NCI-H1436 (cell line): ENCODE measurements at regions not wholly inside any gene's neighbourhood (a gene's known extent, or its start where the extent isn't known, plus 50 kb on each side); places are given as distances from the start of the nearest gene placed in this dataset.

Experiments used
- DNase-seq: peaks from one replicate; lab custom pipeline; 2025; lab: John Stamatoyannopoulos, UW

DNA sequence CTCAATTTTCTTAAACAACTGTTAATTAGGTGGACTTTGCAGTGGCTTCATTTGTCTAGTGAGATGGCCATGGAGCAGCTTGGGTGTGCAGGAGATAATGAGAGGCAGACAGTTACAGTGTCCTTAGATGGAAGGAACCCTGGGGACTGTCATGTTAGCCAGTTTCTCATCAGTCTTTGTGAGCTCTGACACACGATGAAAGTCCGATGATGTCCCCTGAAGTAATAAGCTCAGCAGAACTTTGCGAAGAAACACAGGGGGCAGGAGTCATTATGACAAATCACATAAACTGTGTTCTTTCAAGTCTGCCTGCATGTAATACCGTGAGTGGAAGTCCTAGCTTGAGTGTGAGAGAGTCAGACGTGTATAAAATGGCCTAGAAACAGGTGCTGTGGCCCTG lies 201.8 kb downstream of the DRD1 start:
- DNase-seq, result no peak

DNA sequence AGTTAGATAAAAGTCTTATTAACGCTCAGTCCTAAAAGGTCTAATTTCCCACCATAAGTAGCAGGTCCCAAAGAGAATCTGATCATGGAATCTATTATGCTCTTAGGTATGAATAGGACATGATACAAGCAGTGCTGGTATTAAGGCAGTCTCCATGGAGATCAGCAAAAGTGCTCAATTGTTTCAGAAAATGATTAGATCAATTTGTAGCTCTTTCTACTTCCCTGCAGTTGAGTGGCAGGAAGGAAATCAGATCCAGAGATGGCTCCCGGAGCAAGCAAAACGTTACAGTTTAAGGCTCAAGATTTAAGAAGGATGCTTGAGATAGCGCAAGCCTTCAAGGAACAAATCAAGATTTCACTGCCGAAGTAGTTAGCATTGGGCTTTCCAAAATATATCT lies 205.7 kb downstream of the DRD1 start:
- no peak for DNase-seq

DNA sequence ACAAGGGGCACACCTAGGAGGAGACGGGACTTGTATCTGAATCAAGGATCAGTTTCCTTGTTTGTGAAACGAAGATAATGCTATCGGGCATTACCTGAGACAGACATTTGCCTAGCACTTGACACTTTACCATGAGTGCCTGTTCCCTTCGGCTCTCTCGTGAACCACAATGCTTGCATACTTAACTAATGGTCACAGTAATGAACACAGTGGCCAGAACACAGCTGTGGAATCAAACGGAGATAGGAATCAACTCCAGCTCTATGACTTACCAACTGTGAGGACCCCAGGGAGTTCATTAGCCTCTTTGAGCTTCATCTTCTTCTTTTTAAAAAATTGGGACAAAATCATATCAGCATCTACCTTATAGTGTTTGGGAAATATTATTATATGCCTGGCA lies 207.8 kb downstream of the DRD1 start:
- DNase-seq, result no peak

DNA sequence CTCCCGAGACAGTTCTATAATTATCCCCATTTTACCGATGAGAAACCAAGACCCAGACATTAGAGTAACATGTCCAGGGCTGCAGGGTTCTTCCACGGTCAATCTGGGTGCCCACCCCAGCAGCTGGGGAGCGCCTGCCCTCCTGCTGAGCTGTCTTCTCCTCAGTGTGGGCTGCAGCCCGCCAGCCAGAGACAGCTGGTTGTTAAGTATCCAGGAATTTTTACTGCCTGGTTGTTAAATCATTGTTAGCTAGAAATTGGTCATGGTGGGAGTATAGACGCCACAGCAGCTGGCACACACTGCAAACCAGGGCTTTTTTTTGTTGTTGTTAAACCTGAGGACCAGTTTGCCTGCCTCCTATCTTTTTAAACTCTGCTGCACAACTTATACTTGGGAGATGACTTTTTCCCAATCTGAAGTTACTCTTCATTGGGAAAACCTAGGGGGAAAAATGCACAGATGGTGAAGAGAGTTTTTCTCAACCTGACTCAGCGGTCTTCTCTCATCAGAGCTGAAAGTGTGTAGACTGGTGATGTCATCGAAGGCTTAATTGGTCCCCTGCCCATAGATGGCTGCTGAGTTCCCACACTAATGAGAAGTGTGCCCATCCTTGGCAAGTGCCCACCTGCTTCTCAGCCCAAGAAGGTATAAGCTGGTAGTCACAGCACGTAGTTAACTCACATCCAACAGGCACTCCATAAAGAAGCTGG lies 208.6 kb downstream of the DRD1 start:
- no peak for DNase-seq

DNA sequence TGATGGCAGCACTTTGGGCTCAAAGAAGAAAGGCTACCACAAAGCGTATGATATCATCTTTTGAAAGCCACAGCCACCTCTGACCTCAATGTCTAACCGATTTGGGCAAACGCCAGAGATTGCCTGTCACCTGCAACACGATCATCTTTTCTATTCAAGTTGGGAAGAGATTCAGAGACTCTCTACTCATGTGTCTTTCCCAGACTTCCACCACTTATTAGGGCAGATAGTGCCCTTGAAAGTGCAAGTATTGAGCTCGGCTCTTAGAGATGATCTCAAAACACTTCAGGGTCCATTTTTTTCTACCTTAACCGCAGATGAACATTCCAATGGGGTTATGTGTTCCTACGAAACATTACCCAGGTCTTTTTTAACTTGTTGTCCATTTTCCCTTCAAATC lies 213.7 kb downstream of the DRD1 start:
- DNase-seq, result no peak

DNA sequence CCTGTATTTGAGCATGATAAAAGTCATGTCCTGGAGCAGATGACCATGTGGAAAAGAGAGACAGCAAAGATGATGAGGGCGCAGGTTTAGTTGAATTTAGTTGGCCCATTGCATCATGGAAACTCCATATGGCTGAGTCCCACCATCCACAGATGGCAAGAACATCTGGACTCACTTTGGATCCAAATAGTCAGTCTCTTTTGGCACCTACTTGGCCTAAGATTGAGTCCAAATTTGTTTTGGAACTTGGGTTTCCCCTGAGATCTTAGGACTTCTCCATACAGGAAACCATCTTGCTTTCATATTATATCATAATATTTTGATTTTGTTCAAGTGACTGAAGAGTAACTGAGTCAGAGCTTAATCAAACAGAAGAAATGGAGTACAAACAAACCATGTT lies 217.5 kb downstream of the DRD1 start:
- no peak for DNase-seq

DNA sequence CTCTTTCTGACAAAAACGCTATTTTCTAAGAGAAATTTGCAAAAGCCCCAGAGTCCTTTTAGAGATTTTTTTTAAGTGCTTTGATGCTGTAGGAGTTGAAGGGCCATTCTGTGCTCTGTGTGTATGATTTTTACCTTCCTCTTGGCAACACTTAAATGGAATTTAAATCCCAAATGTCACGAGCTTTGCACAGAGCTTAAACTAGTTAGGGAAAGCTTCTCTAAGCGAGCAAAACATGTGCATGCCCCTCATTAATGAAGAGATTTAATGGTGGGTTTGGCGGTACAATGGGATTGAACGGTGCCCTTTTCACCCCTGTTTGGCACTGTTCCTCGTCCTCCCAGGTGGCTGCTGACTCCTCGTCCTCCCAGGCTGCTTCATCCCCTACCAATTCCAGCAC lies 220.7 kb downstream of the DRD1 start:
- DNase-seq, result no peak

DNA sequence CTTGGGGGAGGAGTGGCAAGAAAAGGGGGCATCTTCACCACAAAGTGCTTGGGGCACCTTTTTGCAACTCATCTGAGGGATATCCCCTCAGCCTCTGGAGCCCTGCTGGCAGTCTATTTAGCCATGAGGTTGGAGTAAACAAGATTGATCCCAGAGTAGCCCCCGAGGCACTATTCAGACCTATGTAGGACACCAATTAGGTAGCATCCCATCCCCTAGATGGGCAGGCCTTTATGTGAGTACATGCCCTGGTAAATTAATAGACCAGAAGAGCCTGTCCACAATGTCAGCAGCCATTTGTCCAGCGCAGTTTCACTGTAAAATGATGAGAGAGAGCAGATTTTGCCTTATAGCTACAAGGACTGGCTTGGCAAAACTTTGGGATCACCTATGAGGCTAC lies 221.4 kb downstream of the DRD1 start:
- DNase-seq, result no peak

DNA sequence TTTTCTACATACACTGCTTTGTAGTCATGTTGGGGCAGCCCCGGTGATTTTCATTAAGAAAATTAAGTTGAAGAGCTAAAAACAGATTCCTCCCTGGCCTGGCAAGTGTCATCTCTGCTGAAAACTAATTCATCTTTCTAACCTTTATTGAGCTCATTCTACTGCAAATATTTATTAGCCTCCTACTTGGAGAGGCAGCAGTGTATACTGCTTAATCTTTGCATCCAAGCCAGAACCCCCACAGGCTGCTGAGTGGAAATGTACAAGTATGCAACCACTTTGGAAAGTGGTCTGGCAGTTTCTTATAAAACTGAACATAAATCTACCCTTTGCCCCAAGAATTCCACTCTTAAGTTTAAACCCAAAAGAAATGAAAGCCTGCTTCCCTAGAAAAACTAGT lies 223.4 kb downstream of the DRD1 start:
- DNase-seq, result no peak

DNA sequence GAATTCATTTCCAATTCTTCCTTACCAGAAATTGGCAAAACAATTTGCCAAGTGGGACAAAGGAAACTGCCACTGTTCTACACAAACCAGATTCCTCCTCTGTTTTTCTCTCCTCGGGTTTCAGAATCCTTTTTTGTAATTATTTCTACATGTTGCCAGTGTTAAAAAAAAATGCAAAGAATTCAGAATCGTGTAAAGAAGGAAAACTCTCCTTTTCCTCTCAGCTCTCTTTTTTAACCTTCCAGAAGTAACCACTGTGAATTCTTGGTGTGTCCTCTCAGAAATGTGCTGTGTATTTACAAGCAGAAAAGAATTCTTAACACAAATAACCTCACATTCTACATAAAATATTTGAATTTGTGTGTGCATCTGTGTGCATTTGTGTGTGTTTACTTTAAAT lies 224.6 kb downstream of the DRD1 start:
- no peak for DNase-seq

DNA sequence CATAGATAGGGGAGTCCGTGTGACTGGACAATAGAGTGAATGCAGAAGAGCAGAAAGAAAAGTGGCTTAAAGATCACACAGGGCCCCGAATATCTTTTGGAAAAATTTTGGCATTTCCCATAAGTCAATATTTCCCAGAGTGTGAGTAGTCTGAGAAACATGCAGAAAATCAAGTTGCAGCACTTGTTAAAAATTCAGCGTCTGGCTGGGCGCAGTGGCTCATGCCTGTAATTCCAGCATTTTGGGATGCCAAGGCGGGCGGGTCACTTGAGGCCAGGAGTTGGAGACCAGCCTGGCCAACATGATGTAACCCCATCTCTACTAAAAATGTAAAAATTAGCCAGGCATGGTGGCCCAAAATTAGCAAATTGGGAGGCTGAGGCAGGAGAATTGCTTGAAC lies 227.0 kb downstream of the DRD1 start:
- DNase-seq, result no peak

DNA sequence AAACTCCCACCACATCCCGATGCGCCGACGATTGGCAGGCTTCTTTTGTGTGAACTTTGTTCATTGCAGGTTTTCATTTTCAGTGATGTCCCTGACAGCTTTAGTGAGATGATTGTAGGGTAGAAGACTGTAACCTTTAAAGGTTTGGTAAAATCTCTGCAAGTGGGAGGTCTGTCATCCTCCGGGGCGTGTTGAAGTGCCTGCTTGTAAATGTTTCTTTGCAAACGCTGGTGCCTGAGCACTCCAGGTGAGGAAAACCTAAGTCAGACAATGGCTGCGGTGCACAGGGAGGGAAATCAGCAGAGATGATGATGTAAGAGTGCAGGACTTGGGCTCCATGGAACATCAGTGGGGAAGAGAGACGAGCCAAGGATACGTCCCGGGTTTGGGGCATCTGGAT lies 228.1 kb downstream of the DRD1 start:
- no peak for DNase-seq

DNA sequence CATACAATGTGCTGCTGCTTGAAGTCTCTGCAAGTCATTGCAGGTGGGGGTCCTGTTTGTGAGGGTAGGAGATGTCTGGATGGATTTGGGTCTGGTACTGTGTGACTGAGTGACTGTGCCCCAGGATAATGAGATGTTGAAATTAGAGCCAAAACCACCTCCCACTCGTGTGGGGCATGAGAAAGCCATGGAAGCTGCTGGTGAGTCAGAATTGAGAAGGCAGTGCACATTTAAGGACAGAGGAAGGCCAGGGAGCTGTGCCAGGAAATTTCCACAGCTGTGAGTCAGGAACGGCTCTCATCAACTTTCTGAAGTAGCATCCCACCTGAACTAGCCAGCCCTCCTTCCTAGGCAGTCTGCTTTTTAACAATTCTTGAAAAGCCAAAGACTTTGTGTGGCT lies 229.8 kb downstream of the DRD1 start:
- DNase-seq, result no peak

DNA sequence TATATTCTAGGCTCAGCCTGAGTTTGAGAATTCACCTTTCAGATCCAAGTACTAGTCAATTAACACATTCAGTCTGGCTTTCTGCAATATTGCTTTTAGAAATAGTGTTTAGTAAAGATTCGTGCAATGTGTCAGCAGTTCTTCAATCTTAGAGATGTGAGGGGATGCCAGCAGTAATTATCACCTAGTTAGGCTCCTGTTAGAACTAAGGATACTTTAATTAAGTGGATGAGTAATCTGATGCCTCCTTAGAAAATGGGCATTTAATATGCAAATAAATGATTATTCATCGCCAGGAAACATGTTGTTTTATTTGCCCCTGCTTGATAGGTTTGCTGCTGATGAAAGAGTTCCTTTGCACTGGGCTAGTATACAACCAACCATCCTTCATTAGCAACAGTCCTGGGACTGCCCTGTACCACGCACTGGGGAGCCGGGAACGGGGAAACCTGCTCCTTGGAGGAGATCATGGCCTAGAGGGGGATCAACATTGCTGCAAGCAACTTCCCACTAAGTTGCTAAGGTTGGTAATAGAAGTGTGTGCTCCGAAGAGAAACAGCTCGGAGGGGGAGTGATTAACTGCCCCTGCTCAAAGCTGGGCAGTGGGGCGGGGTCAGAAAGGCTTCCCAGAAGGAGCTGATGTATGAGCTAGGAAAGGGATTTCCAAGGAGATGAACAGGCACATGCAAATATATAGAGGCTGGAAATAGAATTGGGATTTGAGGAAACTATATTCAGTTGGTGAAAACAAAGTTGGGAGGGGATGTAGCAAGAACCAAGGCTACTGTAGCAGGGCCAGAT lies 231.8 kb downstream of the DRD1 start:
- DNase-seq, result no peak

DNA sequence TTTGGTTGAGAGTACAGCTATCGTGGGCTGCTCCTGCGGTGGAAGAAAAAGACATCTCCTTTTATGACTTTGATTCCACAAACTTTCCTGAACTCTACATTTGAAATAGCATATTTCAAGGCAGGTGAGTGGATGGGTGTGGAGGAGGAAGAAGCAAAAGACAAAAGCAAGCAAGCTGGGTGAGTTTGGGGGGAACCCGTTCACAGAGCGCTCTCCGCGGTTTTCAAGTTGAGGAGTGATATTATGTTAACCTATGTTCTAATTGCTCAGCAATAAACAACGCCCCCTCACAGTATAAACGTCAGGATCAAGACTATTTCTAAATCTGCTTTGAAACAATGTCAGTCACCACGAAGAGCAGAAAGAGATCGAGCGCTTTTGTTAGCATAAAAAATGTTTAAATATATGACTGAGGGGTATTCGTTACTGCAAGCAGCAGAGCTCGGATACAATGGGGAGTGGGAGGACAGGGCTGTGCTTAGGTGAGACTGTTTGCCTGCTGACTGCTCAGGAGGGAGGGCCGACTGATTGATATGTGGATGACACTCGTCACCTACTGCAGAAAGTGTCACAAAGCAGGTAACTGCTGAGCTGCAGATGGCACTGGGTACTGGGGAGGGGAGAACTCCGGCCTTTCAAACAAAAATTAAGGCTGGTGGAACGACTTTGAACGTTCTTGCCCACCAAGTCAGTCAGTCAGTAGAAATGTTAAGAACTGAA lies 236.5 kb downstream of the DRD1 start:
- no peak for DNase-seq

DNA sequence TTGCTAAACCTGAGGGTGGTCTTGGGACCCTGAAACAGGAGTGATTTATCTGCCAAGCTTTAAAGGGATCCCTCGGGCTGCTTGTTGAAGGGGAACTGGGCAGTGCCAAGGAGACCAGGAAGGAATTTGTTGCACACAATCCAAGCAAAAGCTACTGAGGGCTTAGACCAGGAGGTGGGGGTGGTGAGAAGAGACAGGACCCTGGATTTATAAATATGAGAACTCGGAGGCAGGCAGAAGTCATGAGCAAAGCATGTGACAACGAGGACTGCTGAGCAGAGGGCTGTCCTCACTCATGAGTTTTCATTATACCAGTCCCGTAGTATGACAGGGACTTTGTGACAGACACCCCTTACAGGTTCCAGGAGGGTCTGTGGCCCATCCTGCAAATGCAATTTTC lies 237.3 kb downstream of the DRD1 start:
- DNase-seq, result no peak

DNA sequence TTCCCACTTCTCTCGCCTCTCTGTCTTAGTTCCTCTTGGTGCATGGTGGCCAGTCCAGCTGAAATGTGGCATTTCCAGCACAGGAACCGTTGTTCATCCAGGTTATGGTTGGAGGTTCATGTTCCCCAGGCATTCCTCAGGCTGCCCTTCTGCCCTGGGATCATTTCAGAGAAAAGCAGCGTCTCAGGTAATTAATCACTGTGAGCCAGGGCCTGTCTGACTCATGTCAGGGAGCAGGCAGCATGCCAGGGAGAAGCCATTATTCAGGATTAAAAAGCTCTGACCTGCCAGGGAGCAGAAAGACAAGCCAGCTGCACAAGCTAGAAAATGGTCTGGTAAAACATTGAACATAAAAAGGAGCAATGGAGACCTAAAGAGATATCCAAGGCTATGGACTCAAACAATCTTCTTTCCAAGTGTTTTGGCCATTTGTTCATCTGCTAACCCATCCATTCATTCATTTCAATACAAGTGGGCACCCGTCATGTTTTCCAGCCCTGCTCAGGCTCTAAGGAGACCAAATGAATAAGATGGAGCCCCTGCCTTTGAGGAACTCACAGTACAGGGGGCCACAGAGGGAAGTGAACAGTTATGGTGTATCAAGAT lies 241.4 kb downstream of the DRD1 start:
- no peak for DNase-seq

DNA sequence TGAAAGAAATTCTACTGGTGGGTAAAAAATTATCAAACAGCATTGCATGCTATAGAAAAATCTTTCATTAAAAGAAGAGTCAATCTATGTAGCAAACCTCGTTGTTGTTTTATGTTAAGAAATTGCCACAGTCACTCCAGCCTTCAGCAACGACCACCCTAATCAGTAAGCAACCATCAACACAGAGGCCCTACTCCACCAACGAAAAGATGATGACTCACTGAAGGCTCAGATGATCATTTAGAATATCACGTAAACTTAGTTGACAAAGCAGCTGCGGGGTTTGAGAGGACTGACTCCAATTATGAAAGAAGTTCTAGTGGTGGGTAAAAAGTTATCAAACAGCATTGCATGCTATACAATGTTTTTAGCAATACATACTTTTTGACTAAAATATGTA lies 242.6 kb downstream of the DRD1 start:
- no peak for DNase-seq

DNA sequence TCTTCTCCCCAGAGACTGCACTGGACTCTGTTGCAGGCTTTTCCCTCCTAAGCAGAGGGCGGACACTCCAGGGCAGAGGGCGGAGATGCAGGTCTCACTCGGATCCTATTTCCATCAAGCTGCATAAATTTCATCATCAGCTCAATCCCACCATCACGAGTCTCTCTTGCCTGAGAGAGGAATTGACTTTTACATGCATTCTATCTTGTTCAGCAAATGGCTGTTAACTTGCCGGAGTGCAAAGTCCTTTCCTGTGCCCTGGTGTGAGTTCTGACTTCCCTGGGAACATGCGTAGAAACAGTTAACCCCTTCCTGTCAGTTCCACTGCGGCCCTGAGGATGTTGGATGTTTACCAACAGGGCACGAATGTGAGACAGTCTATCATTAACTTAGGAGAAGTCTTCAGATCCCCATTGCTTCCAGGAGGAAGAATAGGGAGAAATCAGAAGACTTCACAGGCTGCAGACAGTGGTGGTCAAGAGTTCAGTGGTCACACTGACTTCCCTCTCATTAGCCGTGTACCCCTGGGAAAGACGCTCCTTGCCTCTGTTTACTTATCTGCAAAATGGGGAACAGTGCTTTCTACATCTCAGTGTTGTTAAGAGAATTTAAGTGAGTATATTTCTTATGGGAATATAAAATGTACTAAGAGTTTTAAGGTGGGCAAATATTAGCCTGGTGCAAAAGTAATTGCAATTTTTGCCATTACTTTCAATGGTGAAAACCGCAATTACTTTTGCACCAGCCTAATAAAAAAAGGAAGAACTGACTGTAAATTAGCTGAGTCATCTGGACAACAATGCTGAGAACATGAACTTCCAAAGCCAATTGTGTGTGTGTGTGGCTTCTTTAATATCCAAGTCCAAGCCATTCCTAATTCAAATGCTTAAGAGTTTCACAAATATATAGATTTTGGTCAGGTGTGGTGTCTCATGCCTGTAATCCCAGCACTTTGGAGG lies 248.0 kb downstream of the DRD1 start:
- DNase-seq, result no peak

DNA sequence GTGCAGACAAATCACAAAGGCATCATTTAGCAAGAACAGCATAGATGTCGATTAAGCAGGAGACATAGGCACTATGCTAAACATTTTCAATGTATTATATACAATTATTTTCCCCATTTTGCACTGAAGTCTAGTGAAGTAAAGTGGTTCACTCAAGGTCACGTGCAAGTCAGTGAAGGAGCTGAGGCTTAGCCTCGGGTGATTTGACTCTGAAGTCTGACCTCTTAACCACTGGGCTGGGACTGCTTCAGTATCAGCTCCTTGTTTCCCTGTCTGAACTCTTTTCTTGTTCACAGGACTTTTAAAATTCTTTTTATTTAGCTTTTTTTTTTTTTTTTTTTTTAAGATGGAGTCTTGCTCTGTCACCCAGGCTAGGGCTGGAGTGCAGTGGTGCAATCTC lies 262.7 kb downstream of the DRD1 start:
- DNase-seq, result no peak

DNA sequence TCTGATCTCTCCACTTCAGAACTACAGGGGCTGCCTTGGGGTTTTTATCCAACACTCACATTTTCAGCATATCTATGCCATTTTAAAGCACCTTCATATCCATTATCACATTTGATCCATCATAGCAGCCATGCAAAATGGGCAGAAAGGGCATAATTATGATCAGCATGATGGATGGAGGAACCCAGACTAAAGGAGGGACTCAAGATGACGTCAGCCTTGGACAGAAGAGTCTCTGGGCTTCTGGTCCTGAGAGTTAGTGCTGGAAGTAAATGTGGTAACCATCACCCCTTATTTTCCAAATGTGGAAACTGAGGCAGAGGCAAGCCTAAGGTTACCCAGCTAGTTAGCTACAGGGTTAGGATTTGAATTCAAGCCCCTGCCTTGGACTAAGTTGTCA lies 273.1 kb downstream of the DRD1 start:
- no peak for DNase-seq
